ENCODE measurements at regions not wholly inside any gene's neighbourhood (a gene's known extent, or its start where the extent isn't known, plus 50 kb on each side); places are given as distances from the start of the nearest gene placed in this dataset.

DNA sequence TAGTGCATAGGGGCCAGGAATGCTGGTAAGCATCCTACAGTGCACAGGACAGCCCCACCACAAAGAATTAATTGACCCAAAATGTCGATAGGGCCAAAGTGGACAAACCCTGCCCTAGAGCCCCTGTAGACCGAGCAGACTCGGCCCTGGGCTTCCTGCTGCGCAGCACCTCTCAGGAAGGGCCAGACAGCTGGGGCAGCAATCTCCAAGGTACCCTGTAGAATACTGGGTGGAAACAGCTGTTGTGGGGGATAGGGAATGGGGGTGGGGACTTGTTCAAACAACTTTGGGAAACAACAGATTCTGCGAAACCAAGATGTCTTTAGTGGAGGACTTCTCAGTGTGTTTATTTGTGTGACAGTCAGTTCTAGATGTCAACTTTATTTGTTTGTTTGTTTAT lies 67.1 kb downstream of the MRPL46 start:
- H3K36me3 Mint-ChIP-seq (ENCODE audit: insufficient read depth in 1 of 3, low read depth in 3 of 3), result peaks cover 0 to 8% (median 0%) of the 10 kb centered on the region in 3 experiments; a peak in 2 of 7 replicates
- no peak overlapping the region for H3K56ac ChIP-seq (ENCODE audit: insufficient read length, low read depth, low read length)
- no peak overlapping the region for H3K9ac ChIP-seq (ENCODE audit: extremely low read depth, insufficient read length, low read length)
- H3K9me3 ChIP-seq (ENCODE audit: control insufficient read depth, low read depth, low read length), result no peaks in the 10 kb centered on the region
- H3K27me3 ChIP-seq (ENCODE audit: insufficient read depth, low read length), result no peaks in the 10 kb centered on the region
- H3K4me1 ChIP-seq (ENCODE audit: insufficient read depth, low read length), result peaks cover 9% of the 10 kb centered on the region
- H4K20me1 ChIP-seq (ENCODE audit: control insufficient read depth, insufficient read depth, insufficient read length), result no peaks in the 10 kb centered on the region
- H3K9me3 Mint-ChIP-seq, result peaks cover 3 to 4% of the 10 kb centered on the region in 2 experiments; a peak in 3 of 5 replicates
- no peak overlapping the region for H3T11ph ChIP-seq (ENCODE audit: low read length)
- H3K4ac ChIP-seq (ENCODE audit: low read depth, low read length), result no peak overlapping the region
- H3K23me2 ChIP-seq (ENCODE audit: insufficient read length, low read depth, low read length, poor library complexity, severe bottlenecking), result no peaks in the 10 kb centered on the region
- H2AK5ac ChIP-seq (ENCODE audit: insufficient read length, low read length), result no peak overlapping the region
- H3K79me1 ChIP-seq (ENCODE audit: insufficient read depth, low read depth, low read length, poor library complexity, severe bottlenecking), result no peaks in the 10 kb centered on the region
- no peak overlapping the region for H4K91ac ChIP-seq (ENCODE audit: insufficient read length, low read depth, low read length)
- H2BK12ac ChIP-seq (ENCODE audit: insufficient read length, low read depth, low read length), result no peak overlapping the region
- H3K27ac ChIP-seq (ENCODE audit: insufficient read length, low read depth, low read length), result no peak overlapping the region
- H3K4me1 Mint-ChIP-seq, result peaks cover 19 to 38% of the 10 kb centered on the region in 2 experiments
- no peak overlapping the region for H3K23ac ChIP-seq (ENCODE audit: insufficient read length, low read depth, low read length)
- no peak overlapping the region for H3K4me3 Mint-ChIP-seq
- H3K14ac ChIP-seq (ENCODE audit: insufficient read depth, low read length), result no peak overlapping the region
- H2BK5ac ChIP-seq (ENCODE audit: insufficient read length, low read length), result no peak overlapping the region
- no peak overlapping the region for H2BK120ac ChIP-seq (ENCODE audit: low read depth, low read length, poor library complexity, severe bottlenecking)
- no peak for DNase-seq
- no peak overlapping the region for H3K27ac Mint-ChIP-seq
- no peak overlapping the region for H2BK15ac ChIP-seq (ENCODE audit: low read depth, low read length)
- no peak overlapping the region for H2BK20ac ChIP-seq (ENCODE audit: low read depth, low read length, poor library complexity, severe bottlenecking)
- no peaks in the 10 kb centered on the region for H3K79me2 ChIP-seq (ENCODE audit: insufficient read depth, low read length)
- peaks cover 4% of the 10 kb centered on the region for H3K27me3 Mint-ChIP-seq (ENCODE audit: low read depth)
- no peak overlapping the region for H3K18ac ChIP-seq (ENCODE audit: insufficient read length, low read depth, low read length)
- TF ChIP-seq, protein P1, sequence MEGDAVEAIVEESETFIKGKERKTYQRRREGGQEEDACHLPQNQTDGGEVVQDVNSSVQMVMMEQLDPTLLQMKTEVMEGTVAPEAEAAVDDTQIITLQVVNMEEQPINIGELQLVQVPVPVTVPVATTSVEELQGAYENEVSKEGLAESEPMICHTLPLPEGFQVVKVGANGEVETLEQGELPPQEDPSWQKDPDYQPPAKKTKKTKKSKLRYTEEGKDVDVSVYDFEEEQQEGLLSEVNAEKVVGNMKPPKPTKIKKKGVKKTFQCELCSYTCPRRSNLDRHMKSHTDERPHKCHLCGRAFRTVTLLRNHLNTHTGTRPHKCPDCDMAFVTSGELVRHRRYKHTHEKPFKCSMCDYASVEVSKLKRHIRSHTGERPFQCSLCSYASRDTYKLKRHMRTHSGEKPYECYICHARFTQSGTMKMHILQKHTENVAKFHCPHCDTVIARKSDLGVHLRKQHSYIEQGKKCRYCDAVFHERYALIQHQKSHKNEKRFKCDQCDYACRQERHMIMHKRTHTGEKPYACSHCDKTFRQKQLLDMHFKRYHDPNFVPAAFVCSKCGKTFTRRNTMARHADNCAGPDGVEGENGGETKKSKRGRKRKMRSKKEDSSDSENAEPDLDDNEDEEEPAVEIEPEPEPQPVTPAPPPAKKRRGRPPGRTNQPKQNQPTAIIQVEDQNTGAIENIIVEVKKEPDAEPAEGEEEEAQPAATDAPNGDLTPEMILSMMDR (conservative IDR thresholded peaks at IDR 0.05), result no peak
- no peak overlapping the region for H3K4me2 ChIP-seq (ENCODE audit: insufficient read depth, insufficient read length, low read length)
- no peak overlapping the region for H2AFZ ChIP-seq (ENCODE audit: low read length)
- WGBS (ENCODE audit: extremely low coverage, insufficient read length, low lambda C conversion rate), result no CpG with 5 or more reads among the region's 5 CpGs
- no peak overlapping the region for H4K5ac ChIP-seq (ENCODE audit: insufficient read length, low read depth, low read length)
- no peak overlapping the region for H4K8ac ChIP-seq (replicated peaks; ENCODE audit: insufficient read length, low read depth, low read length)

All from H9 (cell line).